Astrocyte of the cerebellum (primary cell): ENCODE measurements at regions not wholly inside any gene's neighbourhood (a gene's known extent, or its start where the extent isn't known, plus 50 kb on each side); places are given as distances from the start of the nearest gene placed in this dataset.
"Not testable (repeated sequence)": the region's sequence is repeated elsewhere in the genome, so short reads cannot be mapped to it uniquely, and the experiment has no call there.

Source experiments
- DNase-seq: peaks from one replicate; pipeline ENCODE4 v3.0.0-alpha.2; 2011; ENCODE audit warnings: low read depth
- H3K4me3 ChIP-seq: 2 replicates; pipeline ENCODE4 v1.5.1; 2011; ENCODE audit warnings: mild to moderate bottlenecking, low read depth, low read length, moderate library complexity
- in situ Hi-C: cut with HindIII; loops from 2 replicates; pipeline ENCODE4 v1.10.0; 2017; ENCODE audit warnings: low sequenced_read_pairs
- TF ChIP-seq, protein P1 (sequence below): IDR thresholded peaks from 2 replicates; pipeline ENCODE4 v1.5.1; 2012; ENCODE audit warnings: low read length, low read depth, moderate library complexity, mild to moderate bottlenecking; ENCODE audit errors: missing control alignments

DNA sequence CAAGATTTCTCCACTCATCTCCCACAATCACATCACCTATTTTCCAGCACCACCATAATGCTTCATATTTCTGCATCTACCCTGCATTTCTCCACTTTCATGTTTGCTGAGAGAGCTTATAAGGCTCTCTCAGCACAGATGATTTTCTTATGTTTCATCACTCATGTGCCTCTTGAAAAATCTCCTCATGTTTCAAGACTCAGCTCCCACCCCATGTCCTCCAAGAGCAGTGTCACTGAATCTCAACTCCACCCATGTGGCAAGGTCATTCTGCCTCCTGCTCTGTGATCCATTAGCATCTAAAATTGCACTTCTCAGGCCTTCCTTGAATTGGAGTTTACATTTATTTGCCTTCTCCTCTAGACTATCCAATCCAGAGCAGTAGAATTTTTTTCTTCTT is 178.7 kb upstream of the IRAK1BP1 start:
- no peak overlapping the region for H3K4me3 ChIP-seq
- in situ Hi-C loops: loop anchor here (5.0 kb wide), 1 partner anchor 44 kb away; no protein-coding TSS in a partner anchor
- DNase-seq: no peak
- TF ChIP-seq, protein P1, sequence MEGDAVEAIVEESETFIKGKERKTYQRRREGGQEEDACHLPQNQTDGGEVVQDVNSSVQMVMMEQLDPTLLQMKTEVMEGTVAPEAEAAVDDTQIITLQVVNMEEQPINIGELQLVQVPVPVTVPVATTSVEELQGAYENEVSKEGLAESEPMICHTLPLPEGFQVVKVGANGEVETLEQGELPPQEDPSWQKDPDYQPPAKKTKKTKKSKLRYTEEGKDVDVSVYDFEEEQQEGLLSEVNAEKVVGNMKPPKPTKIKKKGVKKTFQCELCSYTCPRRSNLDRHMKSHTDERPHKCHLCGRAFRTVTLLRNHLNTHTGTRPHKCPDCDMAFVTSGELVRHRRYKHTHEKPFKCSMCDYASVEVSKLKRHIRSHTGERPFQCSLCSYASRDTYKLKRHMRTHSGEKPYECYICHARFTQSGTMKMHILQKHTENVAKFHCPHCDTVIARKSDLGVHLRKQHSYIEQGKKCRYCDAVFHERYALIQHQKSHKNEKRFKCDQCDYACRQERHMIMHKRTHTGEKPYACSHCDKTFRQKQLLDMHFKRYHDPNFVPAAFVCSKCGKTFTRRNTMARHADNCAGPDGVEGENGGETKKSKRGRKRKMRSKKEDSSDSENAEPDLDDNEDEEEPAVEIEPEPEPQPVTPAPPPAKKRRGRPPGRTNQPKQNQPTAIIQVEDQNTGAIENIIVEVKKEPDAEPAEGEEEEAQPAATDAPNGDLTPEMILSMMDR: no peak

DNA sequence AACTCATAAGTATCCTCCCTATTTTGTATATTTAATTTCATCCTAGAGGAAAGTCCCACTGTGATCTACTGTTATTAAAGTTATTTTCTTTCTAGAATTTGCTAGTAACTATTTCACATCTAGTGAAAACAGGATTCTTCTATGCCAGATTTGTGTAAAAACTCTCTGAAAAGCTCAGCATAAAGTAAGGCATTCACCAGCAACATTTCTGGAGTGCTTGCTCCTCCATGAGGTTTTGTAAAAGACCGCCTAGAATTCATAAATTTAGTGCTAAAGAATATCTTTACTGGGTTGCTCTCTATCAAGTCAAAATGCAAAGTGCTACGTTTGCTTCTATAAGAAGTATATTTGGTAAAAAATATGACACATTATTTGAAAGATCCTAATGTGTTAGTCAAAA is 173.5 kb upstream of the IRAK1BP1 start:
- no peak for DNase-seq
- in situ Hi-C loops: no loop called here
- TF ChIP-seq, protein P1: no peak
- H3K4me3 ChIP-seq: no peak overlapping the region

DNA sequence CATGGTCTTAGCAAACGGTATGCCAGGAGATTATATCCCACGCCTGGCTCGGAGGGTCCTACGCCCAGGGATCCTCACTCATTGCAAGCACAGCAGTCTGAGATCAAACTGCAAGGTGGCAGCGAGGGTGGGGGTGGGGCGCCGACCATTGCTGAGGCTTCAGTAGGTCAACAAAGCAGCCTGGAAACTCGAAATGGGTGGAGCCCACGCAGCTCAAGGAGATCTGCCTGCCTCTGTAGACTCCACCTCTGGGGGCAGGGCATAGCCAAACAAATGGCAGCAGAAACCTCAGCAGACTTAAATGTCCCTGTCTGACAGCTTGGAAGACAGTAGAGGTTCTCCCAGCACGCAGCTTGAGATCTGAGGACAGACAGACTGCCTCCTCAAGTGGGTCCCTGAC is 172.7 kb upstream of the IRAK1BP1 start:
- in situ Hi-C loops, DNase-seq, H3K4me3 ChIP-seq: not testable (repeated sequence)

DNA sequence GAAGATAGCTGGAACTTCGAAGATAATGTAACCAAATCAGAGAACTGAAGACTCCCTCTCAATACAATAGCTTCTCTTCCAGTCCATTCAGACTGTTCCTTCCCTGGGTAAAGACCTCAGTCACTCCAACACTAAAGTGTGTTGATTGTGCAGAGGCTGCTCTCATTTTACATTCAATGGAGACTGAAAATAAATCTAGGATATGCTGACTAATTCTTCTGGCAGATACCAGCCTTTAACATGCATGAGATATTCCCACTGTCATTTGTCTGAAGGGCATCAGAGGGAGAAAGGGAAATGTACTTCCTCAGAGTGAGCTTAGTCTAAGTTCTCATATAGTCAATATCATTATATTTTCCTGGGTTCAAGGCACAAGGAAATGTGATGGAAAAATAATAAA is 166.4 kb upstream of the IRAK1BP1 start:
- in situ Hi-C loops: no loop called here
- no peak overlapping the region for H3K4me3 ChIP-seq
- DNase-seq: no peak
- TF ChIP-seq, protein P1: no peak

DNA sequence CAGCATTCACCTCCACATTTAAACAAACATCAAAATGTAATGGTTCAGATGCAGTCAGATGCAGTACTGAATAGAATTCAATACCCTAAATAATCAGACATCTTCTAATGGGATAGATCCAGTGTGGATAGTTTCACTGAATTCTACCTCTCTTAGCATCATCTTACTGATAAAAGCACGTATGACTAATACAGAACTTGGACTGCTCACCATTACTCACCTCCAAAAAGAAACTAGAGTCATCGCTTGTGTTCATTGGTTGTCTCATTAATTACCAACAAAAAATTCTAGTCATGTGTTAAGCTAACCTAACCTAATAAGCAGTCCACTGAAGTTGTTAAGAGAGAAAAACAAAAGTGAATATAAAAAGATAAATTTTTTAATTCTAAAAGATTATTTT is 165.9 kb upstream of the IRAK1BP1 start:
- peak; percentile 12 for DNase-seq
- no peak overlapping the region for H3K4me3 ChIP-seq
- in situ Hi-C loops: no loop called here

DNA sequence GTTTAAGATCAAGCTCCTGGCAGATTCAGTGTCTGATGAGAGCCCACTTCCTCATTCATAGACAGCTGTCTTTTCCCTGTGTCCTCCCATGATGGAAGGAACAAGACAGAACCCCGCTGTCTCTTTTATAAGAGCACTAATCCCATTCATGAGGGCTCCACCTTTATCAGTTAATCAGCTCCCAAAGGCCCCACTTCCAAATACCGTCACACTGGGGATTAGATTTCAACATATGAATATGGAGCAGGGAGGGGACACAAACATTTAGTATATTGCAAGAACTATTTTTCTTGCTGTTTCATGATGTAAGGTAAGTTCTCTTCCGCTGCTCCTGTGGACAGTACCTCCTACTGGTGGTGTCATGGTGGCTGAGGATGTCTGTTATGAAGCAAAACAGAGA is 158.3 kb upstream of the IRAK1BP1 start:
- in situ Hi-C loops: no loop called here
- no peak for DNase-seq
- H3K4me3 ChIP-seq: no peak overlapping the region
- TF ChIP-seq, protein P1: no peak

More for the DNA sequence above, 165.9 kb upstream of the IRAK1BP1 start:
- TF ChIP-seq, protein P1: no peak

DNA sequence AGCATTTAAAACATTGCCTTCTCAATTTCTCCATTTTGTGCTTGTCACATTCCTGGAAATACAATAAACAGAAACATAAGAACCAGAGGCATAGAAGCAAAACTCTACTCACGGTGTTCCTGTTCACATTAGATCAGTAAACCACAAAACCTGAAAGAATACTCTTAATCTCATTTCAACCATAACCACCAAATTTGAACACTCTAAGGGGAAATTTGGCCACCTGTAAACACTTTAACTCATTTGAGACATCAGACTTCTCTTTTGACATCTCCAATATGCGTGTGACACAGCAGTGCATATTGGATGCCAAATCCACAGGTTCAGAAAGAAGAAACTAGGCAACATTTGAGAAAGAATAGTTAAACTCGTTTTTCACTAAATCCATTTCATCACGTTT is 153.8 kb upstream of the IRAK1BP1 start:
- no peak for DNase-seq
- in situ Hi-C loops: no loop called here
- TF ChIP-seq, protein P1: no peak
- no peak overlapping the region for H3K4me3 ChIP-seq
